Mesothelial cell of epicardium (in vitro differentiated cells): ENCODE measurements at regions not wholly inside any gene's neighbourhood (a gene's known extent, or its start where the extent isn't known, plus 50 kb on each side); places are given as distances from the start of the nearest gene placed in this dataset.

ENCODE experiments used
- DNase-seq, 2 experiments: peaks; one replicate each; pipeline ENCODE4 v3.0.0; 2021; ENCODE audit warnings: low spot score in 2 of 2; ENCODE audit not compliant: unreplicated experiment in 2 of 2
- H3K27ac Mint-ChIP-seq: 2 replicates; pipeline ENCODE4 v1.8.0; 2021; ENCODE audit warnings: mixed read lengths
- H3K27me3 Mint-ChIP-seq: 2 replicates; pipeline ENCODE4 v1.8.0; 2021; ENCODE audit warnings: low read depth, mixed read lengths
- H3K36me3 Mint-ChIP-seq: 2 replicates; pipeline ENCODE4 v1.8.0; 2021; ENCODE audit warnings: mixed read lengths
- H3K4me1 Mint-ChIP-seq: 2 replicates; pipeline ENCODE4 v1.8.0; 2021; ENCODE audit warnings: mixed read lengths
- H3K4me3 Mint-ChIP-seq: 2 replicates; pipeline ENCODE4 v1.8.0; 2021; ENCODE audit warnings: mild to moderate bottlenecking, moderate library complexity, mixed read lengths
- H3K9me3 Mint-ChIP-seq: 2 replicates; pipeline ENCODE4 v1.8.0; 2021; ENCODE audit warnings: mixed read lengths
- TF ChIP-seq, protein P1 (sequence below): fragments of 200-600 bp; sonication (generic); IDR thresholded peaks from one replicate; pipeline ENCODE4 v1.5.0; 2021; ENCODE audit warnings: antibody characterized with exemption; ENCODE audit not compliant: unreplicated experiment

DNA sequence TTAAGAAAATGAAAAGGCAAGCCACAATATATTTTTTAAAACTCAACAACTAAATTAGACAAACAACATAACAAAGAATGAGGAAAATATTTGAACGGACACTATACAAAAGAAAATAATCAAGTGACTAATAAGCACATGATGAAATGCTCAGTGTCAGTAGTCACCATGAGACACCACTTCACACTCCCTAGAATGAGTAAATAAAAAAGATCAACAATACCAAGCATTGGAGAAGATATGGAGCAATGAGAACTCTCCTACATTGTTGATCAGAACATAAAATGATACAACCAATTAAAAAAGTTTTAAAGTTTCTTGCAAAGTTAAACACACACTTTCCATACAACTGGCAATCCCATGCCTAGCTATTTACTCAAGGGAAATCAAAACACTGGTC, 222.2 kb downstream of the C7orf25 start:
- Mint-ChIP-seq H3K9me3 (peaks cover 7% of the 10 kb centered on the region), H3K36me3 (no peaks in the 10 kb centered on the region), H3K4me1 (peaks cover 60% of the 10 kb centered on the region), H3K4me3 (no peak overlapping the region), H3K27me3 (no peaks in the 10 kb centered on the region), H3K27ac (no peak overlapping the region)
- TF ChIP-seq, protein P1, sequence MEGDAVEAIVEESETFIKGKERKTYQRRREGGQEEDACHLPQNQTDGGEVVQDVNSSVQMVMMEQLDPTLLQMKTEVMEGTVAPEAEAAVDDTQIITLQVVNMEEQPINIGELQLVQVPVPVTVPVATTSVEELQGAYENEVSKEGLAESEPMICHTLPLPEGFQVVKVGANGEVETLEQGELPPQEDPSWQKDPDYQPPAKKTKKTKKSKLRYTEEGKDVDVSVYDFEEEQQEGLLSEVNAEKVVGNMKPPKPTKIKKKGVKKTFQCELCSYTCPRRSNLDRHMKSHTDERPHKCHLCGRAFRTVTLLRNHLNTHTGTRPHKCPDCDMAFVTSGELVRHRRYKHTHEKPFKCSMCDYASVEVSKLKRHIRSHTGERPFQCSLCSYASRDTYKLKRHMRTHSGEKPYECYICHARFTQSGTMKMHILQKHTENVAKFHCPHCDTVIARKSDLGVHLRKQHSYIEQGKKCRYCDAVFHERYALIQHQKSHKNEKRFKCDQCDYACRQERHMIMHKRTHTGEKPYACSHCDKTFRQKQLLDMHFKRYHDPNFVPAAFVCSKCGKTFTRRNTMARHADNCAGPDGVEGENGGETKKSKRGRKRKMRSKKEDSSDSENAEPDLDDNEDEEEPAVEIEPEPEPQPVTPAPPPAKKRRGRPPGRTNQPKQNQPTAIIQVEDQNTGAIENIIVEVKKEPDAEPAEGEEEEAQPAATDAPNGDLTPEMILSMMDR = no peak
- DNase-seq = no peak

DNA sequence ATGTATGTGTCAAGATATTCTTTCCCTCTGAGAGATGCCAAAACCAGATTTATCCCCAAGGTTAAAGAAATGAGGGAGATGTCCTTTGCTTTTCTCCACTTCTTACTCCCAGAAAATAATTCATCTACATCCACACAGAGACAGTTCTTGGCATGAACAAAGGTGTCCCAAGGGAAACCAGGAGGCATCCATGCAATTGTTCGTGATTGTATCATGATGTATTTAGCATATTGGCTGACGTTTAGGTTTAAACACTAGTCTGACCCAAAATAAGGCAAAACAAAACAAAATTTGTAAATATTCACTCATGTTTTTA, 223.9 kb downstream of the C7orf25 start:
- TF ChIP-seq, protein P1 = no peak
- H3K36me3 Mint-ChIP-seq = no peaks in the 10 kb centered on the region
- H3K27me3 Mint-ChIP-seq = no peaks in the 10 kb centered on the region
- no peak overlapping the region for H3K4me3 Mint-ChIP-seq
- peaks cover 63% of the 10 kb centered on the region for H3K4me1 Mint-ChIP-seq
- no peak for DNase-seq
- H3K27ac Mint-ChIP-seq = peak overlapping the region; percentile 3
- H3K9me3 Mint-ChIP-seq = peaks cover 7% of the 10 kb centered on the region

DNA sequence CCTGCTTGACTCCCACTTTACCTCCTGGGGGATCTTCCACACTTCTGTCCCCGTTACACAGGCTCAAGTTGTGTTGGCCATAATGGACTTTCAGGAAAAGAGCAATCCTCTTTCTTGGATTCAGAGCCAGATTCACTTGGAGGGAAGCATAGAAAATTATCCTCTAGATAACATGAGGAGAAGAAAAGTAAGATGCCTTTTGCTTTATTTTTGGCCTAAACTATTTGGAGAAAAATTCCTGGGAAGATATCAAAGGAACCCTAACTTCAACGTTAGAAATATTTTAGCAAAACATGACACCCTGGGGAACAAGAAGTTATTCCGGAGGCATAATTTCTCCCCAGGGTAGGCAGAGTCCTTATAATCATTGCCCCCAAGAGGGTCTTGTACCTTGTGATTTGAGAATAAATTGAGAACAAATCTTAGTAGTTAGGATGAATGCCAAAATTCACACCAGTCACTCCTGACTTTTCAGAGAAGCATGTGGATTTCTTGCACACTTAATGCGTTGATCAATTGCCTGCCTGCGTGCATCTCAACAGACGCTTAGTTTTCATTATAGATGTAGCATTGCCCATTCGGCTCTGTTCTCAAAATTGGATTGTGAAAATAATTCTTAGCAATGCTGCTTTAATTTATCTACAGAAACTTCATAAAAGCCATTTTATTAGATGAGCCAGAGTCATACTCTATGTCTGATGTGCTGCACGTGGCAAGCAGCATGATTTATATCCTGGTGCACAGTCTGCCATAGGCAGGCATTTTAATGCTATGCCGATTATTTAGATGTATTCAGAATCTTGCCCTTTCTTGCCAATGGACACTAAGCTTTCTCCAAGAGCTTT, 224.4 kb downstream of the C7orf25 start:
- TF ChIP-seq, protein P1 = no peak
- Mint-ChIP-seq H3K4me3 (no peak overlapping the region), H3K9me3 (peaks cover 7% of the 10 kb centered on the region), H3K4me1 (peaks cover 58% of the 10 kb centered on the region), H3K36me3 (no peaks in the 10 kb centered on the region), H3K27me3 (no peaks in the 10 kb centered on the region), H3K27ac (peak overlapping the region; percentile 94)
- no peak for DNase-seq

DNA sequence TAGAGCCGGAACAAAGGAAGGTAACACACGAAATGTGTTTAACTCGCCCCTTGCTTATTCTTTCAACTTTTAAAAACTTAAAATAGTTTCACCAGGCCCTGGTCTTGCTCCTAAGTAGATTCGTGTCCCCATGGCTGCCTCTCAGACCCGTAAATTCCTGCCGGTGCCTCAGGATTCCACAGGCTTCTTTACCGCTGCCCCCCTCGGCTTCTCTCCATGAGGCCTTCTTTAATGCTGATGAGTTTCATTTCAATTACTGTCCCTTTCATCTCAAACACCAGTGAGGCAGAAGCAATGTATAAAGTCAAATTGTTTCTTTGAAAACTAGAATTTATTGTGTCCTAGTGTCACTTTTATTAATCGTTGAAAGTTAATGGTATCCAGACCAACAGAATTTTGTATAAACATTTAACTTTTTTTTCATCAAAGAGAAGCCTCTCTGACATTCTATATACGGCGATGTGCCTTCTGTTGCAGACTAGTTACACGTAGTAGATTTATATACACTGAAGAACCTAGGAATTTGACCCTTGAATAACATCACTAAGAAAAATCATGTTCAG, 225.2 kb downstream of the C7orf25 start:
- no peak for DNase-seq
- Mint-ChIP-seq H3K4me1 (peaks cover 56% of the 10 kb centered on the region), H3K27ac (peak overlapping the region; percentile 94), H3K36me3 (no peaks in the 10 kb centered on the region), H3K4me3 (no peak overlapping the region), H3K27me3 (no peaks in the 10 kb centered on the region), H3K9me3 (peaks cover 7% of the 10 kb centered on the region)
- TF ChIP-seq, protein P1 = no peak

DNA sequence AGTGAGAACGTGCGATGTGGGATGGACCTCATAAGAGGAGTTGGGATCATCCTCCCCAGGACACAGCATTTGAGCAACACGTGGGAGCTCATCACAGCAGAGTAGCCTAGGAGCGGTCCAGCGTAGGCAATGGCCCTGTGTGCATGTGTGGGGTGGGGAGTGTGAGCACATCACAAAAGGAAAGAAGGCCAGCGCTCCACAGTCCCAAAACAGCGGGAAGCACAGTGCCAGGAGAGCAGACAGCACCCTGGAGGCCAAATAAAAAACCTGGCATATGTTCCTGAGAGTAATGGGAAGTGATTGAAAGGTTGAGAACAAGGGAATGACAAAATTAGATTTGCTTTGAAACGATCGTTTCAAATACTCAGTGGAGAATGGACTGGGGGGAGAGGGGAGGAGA, 226.0 kb downstream of the C7orf25 start:
- Mint-ChIP-seq H3K27me3 (no peaks in the 10 kb centered on the region), H3K36me3 (no peaks in the 10 kb centered on the region), H3K4me1 (peaks cover 50% of the 10 kb centered on the region), H3K4me3 (no peak overlapping the region), H3K27ac (peak overlapping the region; percentile 94), H3K9me3 (peaks cover 7% of the 10 kb centered on the region)
- TF ChIP-seq, protein P1 = no peak
- no peak for DNase-seq
